ENCODE measurements at regions not wholly inside any gene's neighbourhood (a gene's known extent, or its start where the extent isn't known, plus 50 kb on each side); places are given as distances from the start of the nearest gene placed in this dataset.

DNA sequence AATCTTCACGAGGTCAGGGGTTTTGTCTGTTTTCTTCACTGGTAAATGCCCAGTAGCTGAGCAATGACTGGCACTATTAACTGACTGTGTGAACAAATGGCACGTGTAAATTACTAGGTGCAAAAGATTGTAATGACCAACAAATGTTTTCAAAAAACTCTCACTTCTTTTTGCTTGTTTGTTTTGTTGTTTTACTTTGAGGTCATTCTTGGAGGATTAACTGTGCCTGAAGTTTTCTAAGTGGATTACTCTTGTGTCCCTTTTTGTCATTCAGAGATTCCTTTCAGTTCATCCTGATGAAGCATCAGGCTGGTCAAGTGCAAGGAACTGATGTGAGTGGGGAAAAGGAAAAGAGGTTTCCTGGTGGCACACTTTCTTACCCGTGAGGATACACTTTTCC is 74.4 kb upstream of the PPP1R3C start:
- Histone ChIP-seq H2AFZ (ENCODE audit: low read length) (no peak overlapping the region), H3K4me2 (ENCODE audit: extremely low read depth, insufficient read depth, low read length) (no peak overlapping the region), H3K36me3 (ENCODE audit: control insufficient read depth, insufficient read depth, low read length) (no peaks in the 10 kb centered on the region), H3K27ac (ENCODE audit: insufficient read depth, low read length) (no peak overlapping the region), H3K4me1 (ENCODE audit: control insufficient read depth, extremely low read depth, insufficient read depth, low read length) (peaks cover 2% of the 10 kb centered on the region), H3K9ac (ENCODE audit: insufficient read depth, low read length) (no peak overlapping the region), H3K9me3 (ENCODE audit: control insufficient read depth, insufficient read depth, low read depth, low read length) (no peaks in the 10 kb centered on the region), H3K27me3 (ENCODE audit: control insufficient read depth, insufficient read depth, low read length) (no peaks in the 10 kb centered on the region), H3K4me3 (replicated peaks in 1 of 4; ENCODE audit: control extremely low read depth in 1 of 4, insufficient read depth in 1 of 4, low read depth in 3 of 4, low read length in 4 of 4) (no peak overlapping the region), H3K79me2 (ENCODE audit: control insufficient read depth, insufficient read depth, low read length) (no peaks in the 10 kb centered on the region), H4K20me1 (ENCODE audit: control insufficient read depth, extremely low read depth, insufficient read depth, low read length) (no peaks in the 10 kb centered on the region)
- no peak for DNase-seq (ENCODE audit: low read depth in 2 of 2)
- no peak for TF ChIP-seq EZH2 (IDR thresholded peaks at IDR 0.05; ENCODE audit: low read length, missing control alignments)
- TF ChIP-seq, protein P1, sequence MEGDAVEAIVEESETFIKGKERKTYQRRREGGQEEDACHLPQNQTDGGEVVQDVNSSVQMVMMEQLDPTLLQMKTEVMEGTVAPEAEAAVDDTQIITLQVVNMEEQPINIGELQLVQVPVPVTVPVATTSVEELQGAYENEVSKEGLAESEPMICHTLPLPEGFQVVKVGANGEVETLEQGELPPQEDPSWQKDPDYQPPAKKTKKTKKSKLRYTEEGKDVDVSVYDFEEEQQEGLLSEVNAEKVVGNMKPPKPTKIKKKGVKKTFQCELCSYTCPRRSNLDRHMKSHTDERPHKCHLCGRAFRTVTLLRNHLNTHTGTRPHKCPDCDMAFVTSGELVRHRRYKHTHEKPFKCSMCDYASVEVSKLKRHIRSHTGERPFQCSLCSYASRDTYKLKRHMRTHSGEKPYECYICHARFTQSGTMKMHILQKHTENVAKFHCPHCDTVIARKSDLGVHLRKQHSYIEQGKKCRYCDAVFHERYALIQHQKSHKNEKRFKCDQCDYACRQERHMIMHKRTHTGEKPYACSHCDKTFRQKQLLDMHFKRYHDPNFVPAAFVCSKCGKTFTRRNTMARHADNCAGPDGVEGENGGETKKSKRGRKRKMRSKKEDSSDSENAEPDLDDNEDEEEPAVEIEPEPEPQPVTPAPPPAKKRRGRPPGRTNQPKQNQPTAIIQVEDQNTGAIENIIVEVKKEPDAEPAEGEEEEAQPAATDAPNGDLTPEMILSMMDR (conservative IDR thresholded peaks at IDR 0.05 in 1 of 2, IDR thresholded peaks at IDR 0.05 in 1 of 2; ENCODE audit: low read depth in 1 of 2, low read length in 2 of 2), result no peak

DNA sequence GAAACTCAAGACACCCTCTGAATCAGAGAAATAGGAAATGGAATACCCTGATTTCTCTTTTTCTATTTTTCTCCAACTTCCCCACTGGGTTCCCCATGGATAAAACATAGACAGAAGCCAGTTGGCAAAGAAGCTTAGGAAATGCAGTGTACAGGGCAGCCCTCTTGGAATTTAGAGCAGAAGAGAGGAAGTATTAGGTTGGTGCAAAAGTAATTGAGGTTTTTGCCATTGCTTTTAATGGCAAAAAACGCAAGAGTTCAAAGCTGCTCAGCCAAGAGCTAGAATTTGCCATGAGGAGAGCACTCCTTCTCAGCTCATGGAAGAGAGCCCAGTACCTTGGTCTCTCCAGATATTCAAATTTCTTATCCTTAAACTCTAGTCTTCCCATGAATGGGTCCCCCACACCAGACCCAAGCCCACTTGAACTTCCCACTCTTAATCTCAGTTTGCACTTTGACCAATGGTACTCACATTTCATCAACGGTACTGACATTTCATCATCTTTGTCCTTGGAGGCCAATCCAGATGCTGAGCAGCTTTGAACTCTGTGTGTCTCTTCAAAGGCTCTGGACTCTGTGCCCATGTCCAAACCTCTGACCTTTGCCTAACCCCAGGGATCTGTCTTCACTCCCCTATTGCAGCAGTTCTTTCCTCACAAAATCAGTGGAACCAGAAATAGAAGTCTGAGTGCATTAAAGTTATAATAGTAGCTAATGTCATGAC is 73.2 kb upstream of the PPP1R3C start:
- H3K9ac ChIP-seq (ENCODE audit: insufficient read depth, low read length), result no peak overlapping the region
- no peaks in the 10 kb centered on the region for H3K36me3 ChIP-seq (ENCODE audit: control insufficient read depth, insufficient read depth, low read length)
- H4K20me1 ChIP-seq (ENCODE audit: control insufficient read depth, extremely low read depth, insufficient read depth, low read length), result no peaks in the 10 kb centered on the region
- no peak overlapping the region for H3K4me3 ChIP-seq (replicated peaks in 1 of 4; ENCODE audit: control extremely low read depth in 1 of 4, insufficient read depth in 1 of 4, low read depth in 3 of 4, low read length in 4 of 4)
- no peaks in the 10 kb centered on the region for H3K79me2 ChIP-seq (ENCODE audit: control insufficient read depth, insufficient read depth, low read length)
- no peaks in the 10 kb centered on the region for H3K27me3 ChIP-seq (ENCODE audit: control insufficient read depth, insufficient read depth, low read length)
- no peaks in the 10 kb centered on the region for H3K9me3 ChIP-seq (ENCODE audit: control insufficient read depth, insufficient read depth, low read depth, low read length)
- peaks cover 2% of the 10 kb centered on the region for H3K4me1 ChIP-seq (ENCODE audit: control insufficient read depth, extremely low read depth, insufficient read depth, low read length)
- no peak overlapping the region for H3K27ac ChIP-seq (ENCODE audit: insufficient read depth, low read length)
- no peak for DNase-seq (ENCODE audit: low read depth in 2 of 2)
- TF ChIP-seq, protein P1 (conservative IDR thresholded peaks at IDR 0.05 in 1 of 2, IDR thresholded peaks at IDR 0.05 in 1 of 2; ENCODE audit: low read depth in 1 of 2, low read length in 2 of 2), result no peak
- no peak for TF ChIP-seq EZH2 (IDR thresholded peaks at IDR 0.05; ENCODE audit: low read length, missing control alignments)
- no peak overlapping the region for H3K4me2 ChIP-seq (ENCODE audit: extremely low read depth, insufficient read depth, low read length)
- no peak overlapping the region for H2AFZ ChIP-seq (ENCODE audit: low read length)

DNA sequence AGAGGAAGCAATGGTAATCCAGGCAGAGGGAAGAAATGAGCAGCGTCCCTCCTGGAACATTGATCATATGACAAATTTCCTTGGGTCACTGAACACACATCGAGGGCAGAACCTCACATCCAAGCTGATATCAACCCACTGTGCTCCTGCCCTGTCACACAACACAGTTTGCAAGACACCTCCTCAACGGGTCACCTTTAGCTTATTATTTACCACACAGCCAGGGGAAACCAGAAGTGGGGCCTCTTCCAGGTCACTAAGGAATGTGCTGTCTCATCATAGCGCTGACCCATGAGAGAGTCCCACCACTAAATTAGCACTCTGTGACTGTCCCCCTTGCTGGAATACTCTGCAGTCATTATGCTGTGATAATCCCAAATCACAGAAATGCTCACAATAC is 69.7 kb upstream of the PPP1R3C start:
- H3K27ac ChIP-seq (ENCODE audit: insufficient read depth, low read length), result no peak overlapping the region
- no peaks in the 10 kb centered on the region for H3K4me1 ChIP-seq (ENCODE audit: control insufficient read depth, extremely low read depth, insufficient read depth, low read length)
- H3K27me3 ChIP-seq (ENCODE audit: control insufficient read depth, insufficient read depth, low read length), result no peaks in the 10 kb centered on the region
- no peaks in the 10 kb centered on the region for H3K9me3 ChIP-seq (ENCODE audit: control insufficient read depth, insufficient read depth, low read depth, low read length)
- H4K20me1 ChIP-seq (ENCODE audit: control insufficient read depth, extremely low read depth, insufficient read depth, low read length), result no peaks in the 10 kb centered on the region
- DNase-seq (ENCODE audit: low read depth in 2 of 2), result no peak
- no peak overlapping the region for H3K4me2 ChIP-seq (ENCODE audit: extremely low read depth, insufficient read depth, low read length)
- H3K79me2 ChIP-seq (ENCODE audit: control insufficient read depth, insufficient read depth, low read length), result no peaks in the 10 kb centered on the region
- H3K4me3 ChIP-seq (replicated peaks in 1 of 4; ENCODE audit: control extremely low read depth in 1 of 4, insufficient read depth in 1 of 4, low read depth in 3 of 4, low read length in 4 of 4), result no peak overlapping the region
- TF ChIP-seq EZH2 (IDR thresholded peaks at IDR 0.05; ENCODE audit: low read length, missing control alignments), result no peak
- TF ChIP-seq, protein P1 (conservative IDR thresholded peaks at IDR 0.05 in 1 of 2, IDR thresholded peaks at IDR 0.05 in 1 of 2; ENCODE audit: low read depth in 1 of 2, low read length in 2 of 2), result no peak
- H2AFZ ChIP-seq (ENCODE audit: low read length), result no peak overlapping the region
- no peaks in the 10 kb centered on the region for H3K36me3 ChIP-seq (ENCODE audit: control insufficient read depth, insufficient read depth, low read length)
- no peak overlapping the region for H3K9ac ChIP-seq (ENCODE audit: insufficient read depth, low read length)

Data from fibroblast of lung (primary cell).